ENCODE measurements at regions not wholly inside any gene's neighbourhood (a gene's known extent, or its start where the extent isn't known, plus 50 kb on each side); places are given as distances from the start of the nearest gene placed in this dataset.

- TF ChIP-seq CTCF (IDR thresholded peaks at IDR 0.05) = no peak
- Mint-ChIP-seq H3K9me3 (ENCODE audit: unreplicated experiment) (peaks cover 46% of the 10 kb centered on the region), H3K4me3 (ENCODE audit: unreplicated experiment) (no peak overlapping the region), H3K4me1 (ENCODE audit: unreplicated experiment) (no peaks in the 10 kb centered on the region), H3K27me3 (ENCODE audit: unreplicated experiment) (no peaks in the 10 kb centered on the region), H3K36me3 (ENCODE audit: unreplicated experiment) (no peaks in the 10 kb centered on the region), H3K27ac (ENCODE audit: unreplicated experiment) (no peak overlapping the region)
- DNase-seq (ENCODE audit: extremely low spot score, unreplicated experiment) = no peak
Measured at GRCh38 chr9:11158063-11158462, 545.3 kb upstream of the PTPRD start.

GRCh38 chr9:11158676-11159075, 545.9 kb upstream of the PTPRD start:
- no peaks in the 10 kb centered on the region for H3K4me1 Mint-ChIP-seq (ENCODE audit: unreplicated experiment)
- H3K4me3 Mint-ChIP-seq (ENCODE audit: unreplicated experiment) = no peak overlapping the region
- H3K36me3 Mint-ChIP-seq (ENCODE audit: unreplicated experiment) = no peaks in the 10 kb centered on the region
- H3K9me3 Mint-ChIP-seq (ENCODE audit: unreplicated experiment) = peaks cover 50% of the 10 kb centered on the region
- no peak overlapping the region for H3K27ac Mint-ChIP-seq (ENCODE audit: unreplicated experiment)
- no peak for TF ChIP-seq CTCF (IDR thresholded peaks at IDR 0.05)
- no peaks in the 10 kb centered on the region for H3K27me3 Mint-ChIP-seq (ENCODE audit: unreplicated experiment)
- no peak for DNase-seq (ENCODE audit: extremely low spot score, unreplicated experiment)

- Mint-ChIP-seq H3K4me3 (ENCODE audit: unreplicated experiment) (no peak overlapping the region), H3K27me3 (ENCODE audit: unreplicated experiment) (no peaks in the 10 kb centered on the region), H3K9me3 (ENCODE audit: unreplicated experiment) (peaks cover 50% of the 10 kb centered on the region), H3K27ac (ENCODE audit: unreplicated experiment) (no peak overlapping the region), H3K36me3 (ENCODE audit: unreplicated experiment) (no peaks in the 10 kb centered on the region), H3K4me1 (ENCODE audit: unreplicated experiment) (no peaks in the 10 kb centered on the region)
- TF ChIP-seq CTCF (IDR thresholded peaks at IDR 0.05) = no peak
- no peak for DNase-seq (ENCODE audit: extremely low spot score, unreplicated experiment)
Measured at GRCh38 chr9:11159318-11159862, 546.6 kb upstream of the PTPRD start.

GRCh38 chr9:11163843-11164242, 551.0 kb upstream of the PTPRD start:
- H3K27ac Mint-ChIP-seq (ENCODE audit: unreplicated experiment) = no peak overlapping the region
- H3K27me3 Mint-ChIP-seq (ENCODE audit: unreplicated experiment) = no peaks in the 10 kb centered on the region
- no peak overlapping the region for H3K4me3 Mint-ChIP-seq (ENCODE audit: unreplicated experiment)
- H3K9me3 Mint-ChIP-seq (ENCODE audit: unreplicated experiment) = peaks cover 26% of the 10 kb centered on the region
- H3K4me1 Mint-ChIP-seq (ENCODE audit: unreplicated experiment) = no peaks in the 10 kb centered on the region
- no peak for DNase-seq (ENCODE audit: extremely low spot score, unreplicated experiment)
- no peak for TF ChIP-seq CTCF (IDR thresholded peaks at IDR 0.05)
- no peaks in the 10 kb centered on the region for H3K36me3 Mint-ChIP-seq (ENCODE audit: unreplicated experiment)

GRCh38 chr9:11182001-11182400, 569.2 kb upstream of the PTPRD start:
- Mint-ChIP-seq H3K27me3 (ENCODE audit: unreplicated experiment) (no peaks in the 10 kb centered on the region), H3K4me3 (ENCODE audit: unreplicated experiment) (no peak overlapping the region), H3K36me3 (ENCODE audit: unreplicated experiment) (no peaks in the 10 kb centered on the region), H3K27ac (ENCODE audit: unreplicated experiment) (no peak overlapping the region), H3K4me1 (ENCODE audit: unreplicated experiment) (no peaks in the 10 kb centered on the region), H3K9me3 (ENCODE audit: unreplicated experiment) (peaks cover 11% of the 10 kb centered on the region)
- DNase-seq (ENCODE audit: extremely low spot score, unreplicated experiment) = no peak
- no peak for TF ChIP-seq CTCF (IDR thresholded peaks at IDR 0.05)

All from osteocyte (in vitro differentiated cells).